Neural cell (in vitro differentiated cells): ENCODE measurements at regions not wholly inside any gene's neighbourhood (a gene's known extent, or its start where the extent isn't known, plus 50 kb on each side); places are given as distances from the start of the nearest gene placed in this dataset.

Source experiments
- EP300 ChIP-seq: fragments of 450-650 bp; conservative IDR thresholded peaks from 2 replicates; pipeline ENCODE4 v1.6.1; 2014; ENCODE audit warnings: antibody characterized with exemption, mild to moderate bottlenecking, moderate library complexity; ENCODE audit not compliant: poor library complexity, severe bottlenecking
- EZH2 ChIP-seq: fragments of 200-600, 300-800 bp; shearing (Covaris generic), sonication (generic); IDR thresholded peaks from 2 replicates; pipeline ENCODE4 v1.6.1; 2014; ENCODE audit warnings: antibody characterized with exemption, low read length, borderline replicate concordance, mild to moderate bottlenecking; ENCODE audit not compliant: insufficient read depth, poor library complexity, severe bottlenecking
- RAD21 ChIP-seq: fragments of 450-650 bp; conservative IDR thresholded peaks from 2 replicates; pipeline ENCODE4 v1.6.1; 2014; ENCODE audit warnings: antibody characterized with exemption, mild to moderate bottlenecking, moderate library complexity
- SMC3 ChIP-seq: fragments of 450-650 bp; conservative IDR thresholded peaks from 2 replicates; pipeline ENCODE4 v1.6.1; 2014; ENCODE audit warnings: antibody characterized with exemption, mild to moderate bottlenecking, moderate library complexity; ENCODE audit not compliant: poor library complexity
- TAF1 ChIP-seq: IDR thresholded peaks from 2 replicates; pipeline ENCODE4 v1.6.1; 2012; ENCODE audit warnings: low read depth
- TF ChIP-seq, protein P1 (sequence below): fragments of 450-650 bp; IDR thresholded peaks from 2 replicates; pipeline ENCODE4 v1.5.1; 2014; ENCODE audit warnings: antibody characterized with exemption, mild to moderate bottlenecking, moderate library complexity; ENCODE audit not compliant: poor library complexity, severe bottlenecking

DNA sequence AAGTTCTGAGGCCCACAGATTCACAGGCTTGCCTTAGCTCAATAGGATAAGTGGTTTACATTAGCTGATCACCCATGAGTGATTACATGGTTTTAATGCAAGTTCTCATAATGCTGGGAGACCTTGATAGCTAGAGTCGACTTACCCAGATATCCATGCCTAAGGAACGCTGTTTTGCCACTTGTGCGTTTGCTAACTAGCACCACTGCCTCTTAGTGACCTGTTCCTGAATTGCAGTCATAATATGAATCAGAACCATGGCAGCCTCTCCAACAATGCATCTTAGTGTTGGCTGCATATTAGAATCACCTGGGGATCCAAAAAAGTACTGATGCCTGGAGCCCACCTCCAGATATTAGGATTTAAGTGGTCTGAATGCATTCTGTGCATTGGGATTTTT, 251.1 kb upstream of the CDH5 start:
- TF ChIP-seq, protein P1, sequence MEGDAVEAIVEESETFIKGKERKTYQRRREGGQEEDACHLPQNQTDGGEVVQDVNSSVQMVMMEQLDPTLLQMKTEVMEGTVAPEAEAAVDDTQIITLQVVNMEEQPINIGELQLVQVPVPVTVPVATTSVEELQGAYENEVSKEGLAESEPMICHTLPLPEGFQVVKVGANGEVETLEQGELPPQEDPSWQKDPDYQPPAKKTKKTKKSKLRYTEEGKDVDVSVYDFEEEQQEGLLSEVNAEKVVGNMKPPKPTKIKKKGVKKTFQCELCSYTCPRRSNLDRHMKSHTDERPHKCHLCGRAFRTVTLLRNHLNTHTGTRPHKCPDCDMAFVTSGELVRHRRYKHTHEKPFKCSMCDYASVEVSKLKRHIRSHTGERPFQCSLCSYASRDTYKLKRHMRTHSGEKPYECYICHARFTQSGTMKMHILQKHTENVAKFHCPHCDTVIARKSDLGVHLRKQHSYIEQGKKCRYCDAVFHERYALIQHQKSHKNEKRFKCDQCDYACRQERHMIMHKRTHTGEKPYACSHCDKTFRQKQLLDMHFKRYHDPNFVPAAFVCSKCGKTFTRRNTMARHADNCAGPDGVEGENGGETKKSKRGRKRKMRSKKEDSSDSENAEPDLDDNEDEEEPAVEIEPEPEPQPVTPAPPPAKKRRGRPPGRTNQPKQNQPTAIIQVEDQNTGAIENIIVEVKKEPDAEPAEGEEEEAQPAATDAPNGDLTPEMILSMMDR = no peak
- TF ChIP-seq RAD21 (no peak), EZH2 (no peak), EP300 (no peak), SMC3 (no peak), TAF1 (no peak)
